ENCODE measurements at regions not wholly inside any gene's neighbourhood (a gene's known extent, or its start where the extent isn't known, plus 50 kb on each side); places are given as distances from the start of the nearest gene placed in this dataset.

DNA sequence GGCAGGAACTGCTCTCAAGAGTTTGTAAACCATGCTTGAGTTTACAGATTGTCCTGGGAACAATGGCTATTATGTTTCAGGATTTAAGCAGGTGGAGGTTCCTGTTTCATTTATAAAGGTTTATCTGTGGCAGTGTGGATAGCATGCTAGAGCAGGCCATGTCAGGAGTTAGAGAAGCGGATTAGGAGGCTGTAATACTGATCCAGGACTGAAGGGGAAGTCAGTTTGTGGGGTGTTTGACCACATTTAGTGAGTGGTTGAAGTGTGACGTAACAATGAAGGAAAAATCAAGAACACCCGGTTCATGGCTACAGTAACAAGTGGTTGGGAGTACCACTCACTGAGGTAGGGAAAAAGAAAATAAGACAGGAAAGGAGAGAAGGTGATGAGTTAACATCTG lies 299.0 kb downstream of the TLR4 start:
- TF ChIP-seq POLR2AphosphoS5 (IDR thresholded peaks at IDR 0.05; ENCODE audit: borderline replicate concordance, low read depth, low read length) (no peak), EZH2 (IDR thresholded peaks at IDR 0.05) (no peak), FOXP2 (optimal IDR thresholded peaks at IDR 0.05; ENCODE audit: control extremely low read depth, extremely low read length, insufficient read depth) (no peak)

All from SK-N-MC (cell line).